KG1 (cell line): ENCODE measurements at regions not wholly inside any gene's neighbourhood (a gene's known extent, or its start where the extent isn't known, plus 50 kb on each side); places are given as distances from the start of the nearest gene placed in this dataset.

Source experiments
- DNase-seq: peaks from one replicate; lab custom pipeline; 2025; lab: John Stamatoyannopoulos, UW

- DNase-seq: no peak
Observed at GRCh38 chr14:85380881-85381280, 149.1 kb upstream of the FLRT2 start.

- DNase-seq: no peak
Observed at GRCh38 chr14:85382341-85382740, 147.6 kb upstream of the FLRT2 start.

- no peak for DNase-seq
Observed at GRCh38 chr14:85387181-85387580, 142.8 kb upstream of the FLRT2 start.

- DNase-seq: no peak
Observed at GRCh38 chr14:85390236-85390635, 139.7 kb upstream of the FLRT2 start.

- no peak for DNase-seq
Observed at GRCh38 chr14:85391455-85391854, 138.5 kb upstream of the FLRT2 start.

- DNase-seq: no peak
Observed at GRCh38 chr14:85391892-85392291, 138.1 kb upstream of the FLRT2 start.

GRCh38 chr14:85399186-85399585, 130.8 kb upstream of the FLRT2 start:
- no peak for DNase-seq

GRCh38 chr14:85400678-85401077, 129.3 kb upstream of the FLRT2 start:
- DNase-seq: no peak

- DNase-seq: no peak
Observed at GRCh38 chr14:85401384-85401783, 128.6 kb upstream of the FLRT2 start.

- no peak for DNase-seq
Observed at GRCh38 chr14:85402569-85403162, 127.3 kb upstream of the FLRT2 start.

GRCh38 chr14:85409481-85410210, 120.3 kb upstream of the FLRT2 start:
- no peak for DNase-seq

- DNase-seq: no peak
Observed at GRCh38 chr14:85412756-85413155, 117.2 kb upstream of the FLRT2 start.

GRCh38 chr14:85413836-85414526, 116.0 kb upstream of the FLRT2 start:
- DNase-seq: peak; percentile 42

- no peak for DNase-seq
Observed at GRCh38 chr14:85415015-85415712, 114.8 kb upstream of the FLRT2 start.

- peak; percentile 40 for DNase-seq
Observed at GRCh38 chr14:85416771-85417170, 113.2 kb upstream of the FLRT2 start.

GRCh38 chr14:85417396-85417795, 112.5 kb upstream of the FLRT2 start:
- no peak for DNase-seq

GRCh38 chr14:85418721-85419120, 111.2 kb upstream of the FLRT2 start:
- no peak for DNase-seq

GRCh38 chr14:85420278-85420677, 109.7 kb upstream of the FLRT2 start:
- no peak for DNase-seq

- no peak for DNase-seq
Observed at GRCh38 chr14:85420707-85421106, 109.2 kb upstream of the FLRT2 start.

- no peak for DNase-seq
Observed at GRCh38 chr14:85421186-85421877, 108.6 kb upstream of the FLRT2 start.

GRCh38 chr14:85423889-85424288, 106.1 kb upstream of the FLRT2 start:
- DNase-seq: no peak

GRCh38 chr14:85425507-85425906, 104.4 kb upstream of the FLRT2 start:
- DNase-seq: no peak
